Right renal pelvis (tissue), 4 donors: ENCODE measurements at regions not wholly inside any gene's neighbourhood (a gene's known extent, or its start where the extent isn't known, plus 50 kb on each side); places are given as distances from the start of the nearest gene placed in this dataset.
"Not testable (repeated sequence)": the region's sequence is repeated elsewhere in the genome, so short reads cannot be mapped to it uniquely, and the experiment has no call there.

Experiments used
- DNase-seq, 4 donors: peaks; one replicate each; pipeline ENCODE4 v3.0.0-alpha.2; 2013; ENCODE audit warnings: low read depth in 4 of 4, low spot score in 3 of 4, missing footprints in 1 of 4

DNA sequence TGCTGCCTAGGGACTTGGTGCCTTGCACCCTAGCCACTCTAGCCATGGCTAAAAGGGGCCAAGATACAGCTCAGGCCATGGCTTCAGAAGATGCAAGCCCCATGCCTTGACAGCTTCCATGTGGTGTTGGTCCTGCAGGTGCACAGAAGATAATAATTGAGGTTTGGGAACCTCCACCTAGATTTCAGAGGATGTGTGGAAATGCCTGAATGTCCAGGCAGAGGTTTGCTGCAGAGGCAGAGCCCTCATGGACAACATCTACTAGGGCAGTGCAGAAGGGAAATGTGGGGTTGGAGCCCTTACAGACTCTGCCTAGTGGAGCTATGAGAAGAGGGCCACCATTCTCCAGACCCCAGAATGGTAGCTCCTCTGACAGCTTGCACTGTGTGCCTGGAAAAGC is 118.7 kb downstream of the APIP start:
- not testable (repeated sequence) for DNase-seq

DNA sequence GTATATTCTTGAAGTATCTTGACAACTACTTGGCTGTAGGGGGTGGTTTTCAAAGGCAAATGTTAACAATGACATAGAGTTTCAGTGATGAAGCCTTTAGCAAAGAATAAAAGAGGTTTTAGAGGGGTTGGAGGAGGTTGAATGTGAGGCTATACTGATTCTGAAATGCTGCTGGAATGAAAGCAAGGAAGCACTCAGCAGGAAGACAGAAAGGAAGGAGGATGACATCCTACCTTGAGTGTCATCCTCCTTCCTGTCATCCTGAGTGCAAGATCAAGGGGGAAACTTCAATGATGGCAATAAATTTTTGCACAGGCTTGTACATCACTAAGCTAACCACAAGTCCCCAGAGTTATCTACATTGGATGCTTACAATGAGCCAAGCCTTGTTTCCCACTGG is 120.5 kb downstream of the APIP start:
- DNase-seq = no peak

DNA sequence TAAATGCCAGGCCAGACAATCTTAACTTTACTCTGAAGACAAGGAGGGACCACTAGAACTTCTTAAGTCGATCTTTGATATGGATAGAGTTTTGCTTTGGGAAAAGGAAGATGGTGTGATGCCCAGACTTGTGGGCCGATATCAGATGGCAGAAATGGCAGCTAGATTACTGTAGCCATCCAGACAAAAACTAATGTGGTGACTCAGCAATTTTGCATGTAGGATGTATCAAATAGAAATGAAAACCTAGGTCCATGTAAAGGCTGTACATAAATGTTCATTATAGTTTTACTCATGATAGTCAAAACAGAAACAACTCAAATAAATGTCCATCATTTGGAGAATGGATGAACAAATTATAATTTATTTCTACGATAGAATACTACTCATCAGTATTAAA is 121.5 kb downstream of the APIP start:
- no peak for DNase-seq

DNA sequence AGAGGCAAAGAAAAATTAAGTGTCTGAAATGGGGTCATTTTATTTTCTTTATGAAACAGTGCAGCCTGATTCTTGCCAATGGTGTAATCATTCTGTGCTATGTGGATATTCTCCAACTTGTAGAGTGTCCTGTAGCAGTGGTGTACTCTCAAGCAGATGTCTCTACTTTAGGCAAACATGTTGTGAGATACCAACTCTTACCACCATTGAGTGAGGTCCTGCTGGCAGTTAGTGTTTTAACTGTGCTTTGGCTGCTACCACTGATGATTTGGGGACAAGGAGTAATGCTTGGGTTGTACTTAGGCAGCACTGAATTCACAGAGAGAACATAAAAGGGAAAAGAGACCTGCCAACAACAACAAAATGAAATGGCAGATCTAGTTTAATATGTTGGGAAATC is 122.5 kb downstream of the APIP start:
- no peak for DNase-seq

DNA sequence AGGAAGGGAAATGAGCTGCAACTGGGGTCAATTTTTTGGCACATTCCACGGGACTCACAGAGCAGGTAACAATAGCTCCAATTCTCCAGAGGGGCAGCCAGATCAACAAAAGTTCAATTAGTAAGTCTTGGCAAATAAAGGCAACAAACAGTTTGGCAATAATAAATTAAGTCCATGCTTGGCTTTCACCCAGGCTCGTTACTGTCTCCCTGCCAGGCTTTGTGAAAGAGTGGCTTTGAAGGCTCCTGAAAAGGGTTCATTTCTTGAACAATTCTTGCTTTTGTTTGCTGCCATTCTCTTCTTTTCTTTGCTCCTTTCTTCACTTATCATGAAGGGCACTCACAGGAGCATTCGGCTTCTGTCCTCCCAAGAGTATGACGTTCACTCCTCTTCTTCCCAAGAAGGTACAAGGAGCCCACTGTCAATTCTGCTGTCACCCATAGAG is 123.3 kb downstream of the APIP start:
- DNase-seq = no peak

DNA sequence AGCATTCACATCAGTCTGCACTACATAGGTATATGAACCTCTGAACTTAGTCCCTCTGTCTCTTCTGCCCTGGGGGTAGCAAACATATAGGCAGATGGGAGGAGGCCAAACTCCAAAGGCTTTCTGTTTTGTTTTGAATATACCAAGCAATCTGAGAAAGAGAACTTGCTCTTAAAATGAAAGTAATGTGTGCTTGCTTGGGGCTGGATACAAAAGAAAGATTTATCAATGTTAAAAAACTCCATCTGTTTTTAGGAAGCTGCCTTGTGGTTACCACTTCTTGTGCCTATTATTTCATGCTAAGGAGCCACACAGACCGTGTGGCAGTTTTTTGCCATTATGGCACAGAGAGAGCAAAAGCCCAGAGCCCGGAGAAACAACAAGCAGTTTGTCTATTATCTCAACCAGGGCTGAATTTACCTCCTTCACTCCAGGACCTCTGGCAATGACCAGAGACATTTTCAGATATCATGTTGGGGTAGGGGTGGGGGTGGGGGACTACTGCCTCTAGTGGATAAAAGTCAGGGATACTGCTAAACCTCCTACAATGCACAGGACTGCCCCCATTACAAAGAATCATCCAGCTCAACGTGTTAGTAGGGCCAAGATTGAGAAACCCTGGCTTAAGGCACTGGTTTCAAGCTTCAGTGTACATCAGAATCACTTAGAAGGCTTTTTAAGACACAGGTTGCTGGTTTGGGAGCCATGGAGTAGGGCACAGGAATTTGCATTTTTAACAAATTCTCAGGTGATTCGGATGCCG is 124.2 kb downstream of the APIP start:
- no peak for DNase-seq

DNA sequence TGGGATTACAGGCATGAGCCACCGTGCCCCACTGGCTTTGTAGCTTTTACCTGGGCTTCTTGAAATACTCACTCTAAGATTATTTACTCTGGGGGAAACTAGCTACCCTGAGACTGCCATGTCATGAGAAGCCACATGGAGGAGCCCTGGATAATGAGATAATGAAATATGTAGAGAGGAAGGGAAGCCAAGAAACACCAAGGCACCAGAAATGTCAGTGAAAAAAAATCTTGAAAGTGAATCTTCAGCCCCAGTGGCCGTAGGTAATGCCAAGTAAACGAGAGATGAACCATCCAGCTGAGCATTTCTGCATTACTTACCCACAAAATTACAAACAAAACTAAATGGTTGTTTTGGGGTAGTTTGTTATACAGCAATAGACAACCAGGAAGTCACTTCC is 125.6 kb downstream of the APIP start:
- no peak for DNase-seq

DNA sequence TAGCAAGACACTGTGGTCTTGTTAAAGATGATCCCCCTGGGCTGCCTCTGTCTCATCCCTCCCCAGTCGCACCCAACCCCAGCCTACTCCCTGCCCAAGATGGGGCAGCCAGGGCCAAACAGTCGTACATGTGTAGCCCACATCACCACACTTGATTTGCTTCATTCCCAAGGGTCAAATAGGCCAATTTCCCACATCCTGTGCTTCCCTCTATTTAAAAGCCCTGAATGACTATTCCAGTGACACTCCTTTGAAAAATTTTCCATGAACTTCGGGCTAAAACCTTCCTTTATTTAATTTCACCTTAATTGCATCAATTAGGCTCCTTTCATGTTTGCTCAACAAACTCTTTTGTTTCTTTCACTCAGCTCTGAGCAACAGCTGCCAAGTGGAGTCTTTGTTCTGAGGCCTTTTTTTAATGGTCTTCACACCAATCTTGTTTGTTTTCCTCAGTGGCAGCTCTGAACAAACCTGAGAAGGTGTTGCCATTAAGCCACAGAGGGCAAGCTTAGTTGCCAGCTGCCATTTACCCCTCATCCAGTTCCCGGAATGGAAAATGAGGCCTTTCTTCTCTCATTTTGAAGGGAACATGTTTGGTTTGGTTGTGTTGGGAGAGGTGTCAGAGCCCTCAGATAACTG is 126.9 kb downstream of the APIP start:
- DNase-seq = no peak

DNA sequence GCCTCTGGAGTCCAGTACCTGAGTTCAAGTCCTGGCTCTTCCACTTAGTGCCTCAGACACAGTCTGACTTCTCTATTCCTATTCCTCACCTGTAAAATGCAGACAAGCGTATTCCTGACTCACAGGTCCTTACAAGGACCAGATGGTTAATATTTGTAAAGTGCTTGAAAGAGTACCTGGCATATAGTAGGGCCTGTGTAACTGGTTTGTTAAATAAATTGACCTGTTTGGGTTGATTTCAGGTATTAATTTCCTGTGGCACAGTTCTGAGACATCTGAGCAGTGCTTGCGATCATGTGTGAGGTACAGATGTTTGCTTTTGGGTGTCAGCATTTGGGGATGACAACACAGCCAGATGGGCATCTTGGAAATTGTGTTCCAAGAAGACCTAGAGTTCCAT is 127.5 kb downstream of the APIP start:
- DNase-seq = no peak

DNA sequence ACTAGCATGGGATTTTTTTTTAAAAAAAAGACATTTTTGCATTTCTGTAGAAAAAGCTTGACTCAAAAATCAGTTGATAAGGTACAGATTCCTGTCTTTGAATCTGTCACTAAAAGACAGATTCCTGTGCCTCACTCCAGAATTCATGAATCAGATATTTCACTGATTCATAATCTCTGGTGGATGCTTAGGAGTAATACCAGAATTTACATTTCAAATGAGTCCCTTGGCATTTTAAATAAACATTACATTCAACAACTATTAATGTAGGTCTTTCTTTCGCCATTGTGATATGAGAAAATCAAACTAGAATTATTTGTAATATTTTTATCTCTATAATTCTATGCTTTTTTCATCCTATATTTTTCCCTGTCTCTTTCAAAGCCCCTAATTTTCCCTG is 128.3 kb downstream of the APIP start:
- DNase-seq = no peak

DNA sequence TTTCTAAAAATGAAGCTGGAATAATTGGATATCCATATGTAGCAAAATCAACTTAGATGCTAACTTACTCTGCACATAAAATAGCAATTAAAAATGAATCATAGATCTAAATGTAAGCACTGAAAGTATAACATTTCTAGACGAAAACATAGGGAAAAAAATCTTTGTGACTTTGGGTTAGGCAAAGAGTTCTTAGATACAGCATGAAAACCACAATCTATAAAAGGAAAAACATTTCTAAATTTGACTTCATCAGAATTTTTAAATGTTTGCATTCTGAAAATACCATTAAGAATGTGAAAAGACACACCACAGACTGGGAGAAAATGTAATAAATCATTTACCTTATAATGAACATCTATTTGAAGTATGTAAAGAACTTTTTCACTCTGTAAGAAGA is 128.8 kb downstream of the APIP start:
- DNase-seq = no peak

DNA sequence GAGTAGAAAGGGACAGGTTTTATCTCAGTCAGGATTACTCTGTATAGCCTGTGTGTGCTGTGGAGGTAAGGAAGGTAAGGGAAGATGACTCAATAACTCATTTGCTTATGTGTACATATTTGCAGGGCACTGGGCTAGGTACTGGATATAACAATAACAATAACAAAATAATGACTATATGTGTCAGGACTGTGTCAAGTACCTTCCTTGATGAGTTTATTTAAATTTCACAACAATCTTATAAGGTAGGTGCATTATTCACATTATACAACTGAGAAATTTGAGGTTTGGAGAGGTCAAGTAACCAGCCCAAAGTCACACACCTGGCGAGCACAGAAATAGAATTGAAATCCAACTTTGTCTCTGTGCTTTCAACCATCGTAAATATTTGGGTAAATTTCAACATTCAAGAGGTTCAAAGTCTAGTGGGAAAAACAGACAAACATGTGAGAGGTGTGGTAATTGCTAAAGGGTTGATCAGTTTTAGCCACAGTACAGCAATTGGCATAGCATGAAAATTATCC is 131.8 kb downstream of the APIP start:
- DNase-seq = no peak

DNA sequence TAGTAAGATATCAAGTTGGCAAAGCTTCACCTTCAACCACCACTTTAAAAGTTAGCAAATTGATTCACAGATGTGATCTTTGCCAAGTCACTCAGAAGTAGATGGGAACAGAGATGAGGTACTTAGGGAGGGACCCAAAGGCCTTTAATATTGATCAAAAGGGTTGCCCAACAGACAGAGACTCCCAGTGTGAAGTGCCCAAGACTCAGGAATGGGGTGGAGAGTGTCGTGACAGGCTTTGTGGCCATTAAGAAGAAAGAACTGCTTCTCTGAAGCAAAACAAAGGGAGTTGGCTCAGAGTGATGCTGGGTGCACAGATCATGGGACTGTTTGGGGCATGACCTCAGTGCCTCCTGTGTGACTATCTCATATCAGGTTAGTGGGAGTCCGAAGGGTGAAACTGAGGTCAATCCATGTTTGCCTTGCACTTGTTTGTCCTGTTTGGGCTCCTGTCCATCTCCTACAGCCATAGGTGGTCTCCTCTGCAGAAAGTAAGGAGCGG is 132.3 kb downstream of the APIP start:
- no peak for DNase-seq

DNA sequence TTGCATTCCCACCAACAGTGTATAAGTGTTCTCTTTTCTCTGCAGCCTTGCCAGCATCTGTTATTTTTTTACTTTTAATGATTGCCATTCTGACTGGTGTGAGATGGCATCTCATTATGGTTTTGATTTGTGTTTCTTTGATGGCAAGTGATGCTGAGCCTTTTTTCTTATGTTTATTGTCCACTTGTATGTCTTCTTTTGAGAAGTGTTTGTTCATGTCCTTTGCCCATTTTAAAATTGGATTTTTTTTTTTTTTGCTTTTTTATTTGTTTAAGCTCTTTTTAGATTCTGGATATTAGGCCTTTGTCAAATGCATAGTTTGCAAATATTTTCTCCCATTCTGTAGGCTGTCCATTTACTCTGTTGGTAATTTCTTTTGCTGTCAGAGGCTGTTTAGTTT is 134.4 kb downstream of the APIP start:
- not testable (repeated sequence) for DNase-seq

DNA sequence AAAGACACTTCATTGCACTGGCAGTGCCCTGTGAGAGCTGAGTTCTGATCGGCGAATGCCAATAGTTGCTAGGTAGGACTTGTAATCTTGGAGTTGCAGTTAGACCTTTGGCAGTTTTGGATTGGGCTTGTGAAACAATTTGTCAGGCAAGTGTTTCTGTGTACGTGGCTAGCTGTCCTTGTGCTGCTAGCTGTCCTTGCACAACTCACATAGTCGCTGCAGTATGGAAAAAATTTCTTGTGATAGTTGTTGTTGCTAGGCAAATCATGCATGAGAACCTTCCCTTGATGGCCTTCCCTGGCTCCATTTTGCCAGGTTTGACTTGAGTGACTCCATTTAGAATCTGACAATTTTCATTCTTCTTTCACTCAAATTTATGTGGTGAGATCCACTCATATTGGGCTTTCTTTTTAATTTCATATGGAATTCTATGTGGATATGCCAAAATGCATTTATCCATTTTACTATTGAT is 140.7 kb downstream of the APIP start:
- DNase-seq = no peak

DNA sequence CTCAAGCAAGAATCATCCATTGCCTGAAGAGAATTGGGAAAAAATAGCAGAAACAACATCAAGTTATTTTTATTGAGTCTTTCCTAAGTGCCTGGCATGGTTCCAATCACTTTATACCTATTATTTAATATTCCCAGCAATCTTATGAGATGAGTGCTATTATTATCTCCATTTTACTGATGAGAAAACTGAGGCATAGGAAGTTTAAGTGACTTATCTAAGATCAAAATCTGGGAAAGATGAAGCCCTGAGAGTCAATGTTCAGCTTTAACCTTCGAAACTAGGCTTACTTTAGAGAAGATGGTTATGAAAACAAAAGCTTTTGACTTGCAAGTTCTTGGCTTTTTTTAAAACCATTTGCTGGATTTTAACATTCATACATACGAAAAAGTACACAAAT is 141.6 kb downstream of the APIP start:
- DNase-seq = no peak

DNA sequence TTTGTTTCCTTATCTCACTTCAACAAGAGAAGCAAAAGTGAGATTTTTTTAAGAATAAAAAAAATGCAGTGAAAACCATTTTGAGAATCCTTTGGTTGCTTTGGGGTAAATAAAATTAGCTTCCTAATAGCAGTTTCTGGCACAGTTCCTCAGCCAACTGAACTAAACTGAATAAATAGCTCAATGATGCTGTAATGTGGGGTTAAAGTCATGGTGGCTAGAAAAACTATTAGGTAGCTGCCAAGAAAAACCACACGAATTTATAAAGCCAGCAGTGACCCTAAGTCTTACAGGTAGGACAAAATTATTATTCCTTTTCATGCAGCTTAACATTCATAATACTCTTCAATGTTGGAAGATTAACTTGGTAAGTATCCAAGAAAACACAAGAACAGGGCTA is 142.4 kb downstream of the APIP start:
- DNase-seq = no peak

DNA sequence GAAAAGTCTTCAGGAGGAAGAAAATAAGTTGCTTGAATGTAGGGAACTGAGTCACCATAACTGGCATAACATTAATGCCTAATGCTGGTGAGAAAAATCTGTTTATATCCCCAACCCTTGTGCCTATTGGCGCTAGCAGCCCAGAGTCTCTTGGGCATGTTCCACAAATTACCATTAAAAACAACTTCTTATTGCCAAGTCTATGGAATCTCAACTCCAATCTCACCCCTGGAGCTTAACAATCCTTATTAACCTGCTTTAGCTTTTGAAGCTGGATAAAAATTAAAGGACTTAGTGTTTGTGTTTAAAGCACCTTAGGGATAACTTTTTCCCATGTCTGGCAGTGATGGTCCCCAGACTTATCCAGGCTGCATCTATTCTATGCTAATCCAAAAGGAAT is 143.0 kb downstream of the APIP start:
- DNase-seq = no peak

DNA sequence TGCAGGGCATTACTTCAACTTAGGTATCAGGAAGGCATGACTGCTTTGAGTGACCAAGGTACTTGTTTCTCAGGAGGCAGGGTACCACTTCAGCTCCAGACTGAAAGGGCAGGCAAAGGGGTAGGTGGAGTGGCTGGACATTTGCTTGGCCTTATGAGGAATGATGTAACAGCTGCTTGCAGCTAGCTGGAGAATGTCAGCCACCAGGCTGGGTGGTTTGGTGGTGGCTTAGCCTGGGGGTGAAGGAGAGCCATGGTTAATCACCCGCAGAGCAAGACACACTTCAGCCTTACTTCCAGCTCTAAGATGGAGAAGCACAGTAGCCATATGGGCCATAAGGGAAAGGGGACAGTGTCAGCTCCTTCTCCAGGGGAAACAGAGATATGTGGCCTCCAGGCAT is 146.1 kb downstream of the APIP start:
- DNase-seq = no peak

DNA sequence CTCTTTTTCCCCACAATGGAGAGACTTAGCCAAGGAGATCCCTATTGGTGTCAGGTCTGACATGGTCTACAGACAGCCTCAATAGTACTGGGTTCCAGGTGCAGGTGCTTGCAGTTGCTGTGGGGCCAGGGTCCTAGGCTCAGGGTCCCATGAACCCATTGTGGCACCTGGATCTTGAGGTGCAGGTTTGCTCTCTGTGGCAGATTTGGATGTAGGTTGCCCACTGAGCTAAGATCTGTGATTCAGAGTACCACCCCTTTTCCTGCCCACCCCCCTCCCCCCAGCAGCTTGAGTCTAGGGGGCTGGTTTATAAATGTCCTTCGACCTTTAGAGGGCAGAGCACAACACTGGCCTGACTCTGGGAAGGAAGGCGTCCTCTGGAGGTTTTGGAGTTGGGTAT is 147.0 kb downstream of the APIP start:
- DNase-seq = no peak

DNA sequence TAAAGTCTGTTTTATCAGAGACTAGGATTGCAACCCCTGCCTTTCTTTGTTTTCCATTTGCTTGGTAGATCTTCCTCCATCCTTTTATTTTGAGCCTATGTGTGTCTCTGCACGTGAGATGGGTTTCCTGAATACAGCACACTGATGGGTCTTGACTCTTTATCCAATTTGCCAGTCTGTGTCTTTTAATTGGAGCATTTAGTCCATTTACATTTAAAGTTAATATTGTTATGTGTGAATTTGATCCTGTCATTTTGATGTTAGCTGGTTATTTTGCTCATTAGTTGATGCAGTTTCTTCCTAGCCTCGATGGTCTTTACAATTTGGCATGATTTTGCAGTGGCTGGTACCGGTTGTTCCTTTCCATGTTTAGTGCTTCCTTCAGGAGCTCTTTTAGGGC is 141.7 kb downstream of the EHF start:
- DNase-seq = not testable (repeated sequence)

DNA sequence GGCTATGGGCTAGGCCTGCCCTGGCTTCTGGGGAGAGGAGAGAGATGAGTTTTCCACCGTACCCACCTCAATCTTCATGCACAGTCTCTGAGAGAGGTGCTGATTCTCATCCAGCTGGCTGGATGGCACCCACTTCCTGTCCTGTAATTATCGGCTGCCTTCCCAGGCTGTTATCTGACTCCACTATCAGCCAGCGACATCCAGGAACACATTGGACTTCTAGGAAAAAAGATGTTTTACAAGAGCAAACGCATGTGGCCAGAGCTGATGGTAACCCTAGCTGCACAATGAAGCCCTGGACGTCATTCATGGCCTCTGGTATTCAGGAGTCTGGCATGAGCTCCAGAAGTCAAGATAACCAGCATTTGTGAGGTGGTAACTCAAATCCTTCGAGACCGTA is 137.4 kb downstream of the EHF start:
- no peak for DNase-seq
